ENCODE measurements at regions not wholly inside any gene's neighbourhood (a gene's known extent, or its start where the extent isn't known, plus 50 kb on each side); places are given as distances from the start of the nearest gene placed in this dataset.

GRCh38 chr6:81484251-81484650 is 268.2 kb downstream of the TENT5A start:
- TF ChIP-seq CTCF (IDR thresholded peaks at IDR 0.05) = no peak
- no peaks in the 10 kb centered on the region for H3K36me3 Mint-ChIP-seq
- no peaks in the 10 kb centered on the region for H3K4me1 ChIP-seq (ENCODE audit: control insufficient read depth in 1 of 2, insufficient read depth in 2 of 2, low read length in 2 of 2)
- H3K36me3 ChIP-seq (replicated peaks in 1 of 2; ENCODE audit: control insufficient read depth in 1 of 2, insufficient read depth in 2 of 2, low read length in 2 of 2) = no peaks in the 10 kb centered on the region
- no peak overlapping the region for H3K4me2 ChIP-seq (replicated peaks; ENCODE audit: extremely low read depth, low read length, poor library complexity, severe bottlenecking)
- H3K9me3 Mint-ChIP-seq = peaks cover 0 to 2% (median 0%) of the 10 kb centered on the region in 7 donors
- DNase-seq = no peak
- H4K20me1 ChIP-seq (ENCODE audit: insufficient read depth, low read length) = no peaks in the 10 kb centered on the region
- H3K4me3 ChIP-seq (replicated peaks in 1 of 3; ENCODE audit: low read depth in 2 of 3, low read length in 3 of 3) = no peak overlapping the region
- H3K27me3 Mint-ChIP-seq (ENCODE audit: low read depth in 3 of 3) = peaks cover 0 to 3% (median 0%) of the 10 kb centered on the region in 3 donors
- H3K4me3 Mint-ChIP-seq = no peak overlapping the region
- H3K4me1 Mint-ChIP-seq = no peaks in the 10 kb centered on the region
- intact Hi-C loops (cut with micrococcal nuclease) = no loop called here
- no peak overlapping the region for H3K9ac ChIP-seq (ENCODE audit: insufficient read depth, low read length, poor library complexity, severe bottlenecking)
- H3K9me3 ChIP-seq (replicated peaks in 1 of 2; ENCODE audit: control insufficient read depth in 1 of 2, insufficient read depth in 1 of 2, low read length in 2 of 2) = no peaks in the 10 kb centered on the region
- no peaks in the 10 kb centered on the region for H3K27me3 ChIP-seq (ENCODE audit: control insufficient read depth in 2 of 2, insufficient read depth in 2 of 2, low read length in 2 of 2)
- no peak overlapping the region for H3K27ac ChIP-seq (ENCODE audit: low read depth in 1 of 2, low read length in 2 of 2)
- no peak overlapping the region for H3K27ac Mint-ChIP-seq
- no peaks in the 10 kb centered on the region for H3K79me2 ChIP-seq (ENCODE audit: insufficient read depth, low read length)
- H2AFZ ChIP-seq (ENCODE audit: insufficient read depth, low read depth, low read length, poor library complexity, severe bottlenecking) = no peak overlapping the region

DNA sequence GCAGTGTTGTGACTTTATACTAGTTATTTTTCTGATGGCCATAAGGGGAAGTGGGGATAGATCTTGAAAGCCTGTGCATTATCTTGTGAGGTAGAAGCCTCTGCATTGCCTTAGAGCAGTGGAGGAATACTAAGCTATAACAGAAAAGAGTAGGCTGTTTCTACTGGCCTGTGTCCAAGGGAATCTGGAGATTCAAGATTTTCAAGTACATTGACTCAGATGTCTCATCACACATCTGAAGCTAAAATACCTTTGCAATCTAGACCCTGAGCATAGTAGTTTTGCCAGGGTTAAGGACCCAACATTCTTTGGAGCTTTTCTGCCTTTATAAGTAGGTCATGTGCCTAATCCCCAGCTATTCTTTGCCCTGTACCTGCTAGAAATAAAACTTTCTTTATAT is 272.3 kb downstream of the TENT5A start:
- H3K4me3 ChIP-seq (replicated peaks in 1 of 3; ENCODE audit: low read depth in 2 of 3, low read length in 3 of 3) = no peak overlapping the region
- Mint-ChIP-seq H3K9me3 (peaks cover 0 to 1% (median 0%) of the 10 kb centered on the region in 7 donors), H3K27me3 (ENCODE audit: low read depth in 3 of 3) (peaks cover 0 to 3% (median 0%) of the 10 kb centered on the region in 3 donors), H3K36me3 (no peaks in the 10 kb centered on the region), H3K4me3 (no peak overlapping the region), H3K27ac (no peak overlapping the region), H3K4me1 (no peaks in the 10 kb centered on the region)
- no peaks in the 10 kb centered on the region for H3K9me3 ChIP-seq (replicated peaks in 1 of 2; ENCODE audit: control insufficient read depth in 1 of 2, insufficient read depth in 1 of 2, low read length in 2 of 2)
- no peak overlapping the region for H2AFZ ChIP-seq (ENCODE audit: insufficient read depth, low read depth, low read length, poor library complexity, severe bottlenecking)
- DNase-seq = no peak
- H3K27ac ChIP-seq (ENCODE audit: low read depth in 1 of 2, low read length in 2 of 2) = no peak overlapping the region
- H4K20me1 ChIP-seq (ENCODE audit: insufficient read depth, low read length) = no peaks in the 10 kb centered on the region
- H3K36me3 ChIP-seq (replicated peaks in 1 of 2; ENCODE audit: control insufficient read depth in 1 of 2, insufficient read depth in 2 of 2, low read length in 2 of 2) = no peaks in the 10 kb centered on the region
- no peak overlapping the region for H3K9ac ChIP-seq (ENCODE audit: insufficient read depth, low read length, poor library complexity, severe bottlenecking)
- no peaks in the 10 kb centered on the region for H3K27me3 ChIP-seq (ENCODE audit: control insufficient read depth in 2 of 2, insufficient read depth in 2 of 2, low read length in 2 of 2)
- no peak for TF ChIP-seq CTCF (IDR thresholded peaks at IDR 0.05)
- H3K79me2 ChIP-seq (ENCODE audit: insufficient read depth, low read length) = no peaks in the 10 kb centered on the region
- intact Hi-C loops (cut with micrococcal nuclease) = no loop called here
- H3K4me1 ChIP-seq (ENCODE audit: control insufficient read depth in 1 of 2, insufficient read depth in 2 of 2, low read length in 2 of 2) = no peaks in the 10 kb centered on the region
- no peak overlapping the region for H3K4me2 ChIP-seq (replicated peaks; ENCODE audit: extremely low read depth, low read length, poor library complexity, severe bottlenecking)

All from CD14-positive monocyte (primary cell).